Activated CD8-positive, alpha-beta memory T cell treated with anti-CD3 and anti-CD28 coated beads for 1 hour (primary cell): ENCODE measurements at regions not wholly inside any gene's neighbourhood (a gene's known extent, or its start where the extent isn't known, plus 50 kb on each side); places are given as distances from the start of the nearest gene placed in this dataset.
A peak's percentile ranks its signal among the peaks of the same experiment; 100 is the strongest.

Experiments
- DNase-seq, 2 donors: peaks; one replicate each; pipeline ENCODE4 v3.0.0-alpha.2; 2020; ENCODE audit warnings: low read depth in 1 of 2; ENCODE audit errors: extremely low read depth in 1 of 2

DNA sequence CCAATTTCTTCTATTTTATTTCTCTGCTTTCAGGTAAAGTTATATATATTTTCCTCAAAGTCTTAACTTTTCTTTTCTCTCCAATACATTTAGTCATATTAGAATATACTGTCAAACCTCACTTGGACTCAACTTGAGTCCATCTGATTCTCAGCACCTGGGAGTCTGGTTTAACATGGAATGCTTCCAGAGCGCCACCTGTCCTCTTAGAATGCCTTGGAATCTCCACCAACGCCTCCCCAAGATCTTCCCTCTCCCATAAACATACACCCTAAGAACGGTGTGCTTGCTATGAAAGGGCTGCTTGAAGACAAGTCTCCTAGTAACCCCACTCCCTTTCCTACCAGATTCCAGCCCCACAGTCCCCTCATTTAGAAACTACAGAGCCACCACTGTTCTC is 229.1 kb upstream of the MKLN1 start:
- no peak for DNase-seq

DNA sequence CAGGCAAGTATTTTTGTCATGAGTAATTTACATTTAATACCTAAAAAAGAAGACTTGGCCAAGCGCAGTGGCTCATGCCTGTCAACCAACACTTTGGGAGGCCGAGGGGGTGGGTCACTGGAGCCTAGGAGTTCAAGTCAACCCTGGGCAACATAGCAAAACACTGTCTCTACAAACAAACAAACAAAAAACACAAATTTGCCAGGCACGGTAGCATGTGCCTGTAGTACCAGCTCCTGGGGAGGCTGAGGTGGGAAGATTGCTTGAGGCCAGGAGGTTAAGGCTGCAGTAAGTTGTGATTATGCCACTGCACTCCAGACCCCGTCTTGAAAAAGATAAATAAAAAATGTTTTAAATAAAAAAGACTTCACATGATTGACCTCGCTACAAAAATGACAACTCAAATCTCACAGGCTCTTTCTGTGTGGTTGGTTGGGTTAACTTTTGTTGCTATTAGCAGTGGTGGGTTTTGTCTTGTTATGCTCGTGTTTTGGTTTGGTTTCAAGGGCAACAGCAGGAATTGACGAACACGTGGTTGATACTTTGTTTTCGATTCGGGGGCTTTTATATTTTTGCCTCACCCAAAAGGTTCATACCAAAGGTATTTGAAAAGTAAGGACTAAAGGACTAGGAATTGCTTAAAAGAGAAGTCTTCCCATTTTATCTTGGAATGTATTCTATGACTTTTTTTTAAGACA is 227.2 kb upstream of the MKLN1 start:
- DNase-seq, result no peak

DNA sequence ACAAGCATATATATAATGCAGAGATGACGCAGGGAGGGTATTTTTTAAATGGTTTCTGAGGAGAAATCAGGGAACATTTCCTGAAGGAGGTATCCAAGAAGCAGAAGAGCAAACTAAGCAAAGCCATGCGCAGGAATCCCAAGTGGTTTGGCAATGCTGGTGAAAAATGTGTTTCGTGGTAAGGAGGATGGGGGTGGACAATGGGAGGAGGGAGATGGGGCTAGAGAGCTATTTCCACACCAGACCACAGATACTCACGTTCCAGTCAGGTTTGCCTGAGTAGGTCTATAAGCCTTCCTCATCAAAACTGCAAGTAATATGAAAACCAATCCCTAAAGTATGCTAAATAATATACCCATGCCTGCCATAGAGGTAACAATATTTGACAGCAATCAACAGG is 223.7 kb upstream of the MKLN1 start:
- DNase-seq, result no peak

DNA sequence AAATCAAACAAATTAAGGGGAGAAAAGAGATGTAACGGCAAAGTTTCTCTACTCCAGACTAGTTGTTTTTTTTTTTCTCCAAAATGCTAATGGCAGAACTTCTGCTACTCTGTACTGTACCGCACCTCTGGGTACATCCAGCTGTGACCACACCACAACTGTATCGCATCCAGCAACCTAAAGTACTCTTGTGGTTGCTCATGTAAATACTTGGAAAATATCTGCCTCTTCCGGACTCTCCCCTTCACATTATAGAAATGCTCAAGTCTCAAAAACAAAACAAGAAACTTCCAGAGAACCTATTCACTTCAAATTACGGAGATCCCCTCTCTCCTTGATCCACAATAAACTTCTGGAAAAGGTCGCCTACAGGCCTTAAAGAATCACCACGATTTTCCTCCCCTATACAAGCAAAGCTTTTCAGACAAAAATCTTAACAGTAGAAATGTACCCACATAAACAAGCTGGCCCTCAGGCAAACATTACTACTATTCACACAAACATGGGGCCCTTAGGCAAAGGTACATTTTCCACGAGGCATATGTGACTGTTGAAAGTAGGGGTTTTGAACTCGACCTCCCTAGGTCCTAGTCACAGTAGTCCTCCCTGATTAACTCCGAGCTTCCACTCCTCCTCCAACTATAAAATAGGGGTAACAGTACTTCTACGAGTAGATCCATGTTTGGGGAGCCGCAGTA is 222.9 kb upstream of the MKLN1 start:
- DNase-seq, result no peak

DNA sequence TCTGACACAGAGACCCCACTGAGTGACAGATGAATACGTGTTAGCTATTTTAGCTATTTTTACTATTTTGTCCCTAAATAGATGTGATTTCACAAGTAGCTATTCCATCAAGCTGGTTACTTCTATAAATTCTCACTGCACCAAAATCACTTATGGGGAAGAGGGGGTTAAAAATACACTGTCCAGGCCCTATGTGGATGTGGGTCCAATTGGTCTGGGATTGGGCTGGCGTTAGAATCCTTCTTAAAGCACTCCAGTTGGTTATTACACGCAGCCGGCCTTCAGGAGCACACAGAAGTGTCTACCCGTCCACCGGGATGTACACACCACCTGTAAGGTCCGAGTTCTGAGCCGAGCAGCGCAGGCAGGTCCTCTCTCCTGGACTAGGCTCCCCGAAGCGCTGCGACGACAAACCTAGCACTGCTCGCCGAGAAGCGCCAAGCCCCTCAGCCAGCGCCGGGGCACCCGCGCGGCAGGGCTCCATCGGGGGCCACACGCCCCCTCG is 222.3 kb upstream of the MKLN1 start:
- no peak for DNase-seq

DNA sequence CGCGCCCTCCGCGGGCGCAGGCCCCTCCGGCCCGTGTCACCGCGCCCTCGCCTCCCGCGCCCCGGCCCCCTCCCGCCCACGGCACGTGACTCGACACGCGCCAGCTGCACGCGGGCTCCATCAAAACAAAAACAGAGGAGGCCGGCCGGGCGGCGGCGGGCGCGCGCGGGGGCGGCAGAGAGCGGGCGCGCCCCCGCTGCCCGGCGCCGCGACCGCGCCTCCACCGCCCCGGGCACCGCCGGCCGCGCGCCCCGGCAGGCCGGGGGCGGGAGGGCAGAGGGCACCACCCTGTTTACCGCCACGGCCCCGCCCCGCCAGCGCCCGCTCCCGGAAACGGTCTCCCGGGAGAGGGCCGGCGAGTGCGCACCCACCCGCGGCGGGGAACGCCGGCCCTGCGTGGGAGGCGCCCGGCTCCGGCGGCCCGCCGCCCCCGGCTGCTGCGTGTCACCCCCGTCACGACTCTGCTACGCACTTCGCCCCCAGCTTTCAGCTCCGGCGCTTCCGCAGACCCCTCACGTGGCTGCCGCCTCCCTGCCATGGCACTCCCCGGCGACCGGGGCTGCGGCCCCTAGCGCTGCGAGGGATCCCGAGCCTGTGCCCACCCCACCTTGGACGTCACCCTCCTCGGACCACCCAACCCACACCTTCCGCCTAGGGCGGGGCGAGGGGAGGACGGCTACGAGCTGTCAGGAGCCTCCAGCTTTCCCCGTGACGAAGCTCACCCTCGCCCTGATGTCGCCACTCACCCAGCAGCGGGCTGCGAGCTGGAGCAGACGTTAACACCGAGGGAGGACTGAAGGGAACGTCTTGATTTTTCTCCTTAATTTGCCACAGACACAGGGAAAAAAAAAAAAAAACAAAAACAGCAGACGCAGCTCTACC is 221.6 kb upstream of the MKLN1 start:
- peak; percentile 68 to 85 for DNase-seq

DNA sequence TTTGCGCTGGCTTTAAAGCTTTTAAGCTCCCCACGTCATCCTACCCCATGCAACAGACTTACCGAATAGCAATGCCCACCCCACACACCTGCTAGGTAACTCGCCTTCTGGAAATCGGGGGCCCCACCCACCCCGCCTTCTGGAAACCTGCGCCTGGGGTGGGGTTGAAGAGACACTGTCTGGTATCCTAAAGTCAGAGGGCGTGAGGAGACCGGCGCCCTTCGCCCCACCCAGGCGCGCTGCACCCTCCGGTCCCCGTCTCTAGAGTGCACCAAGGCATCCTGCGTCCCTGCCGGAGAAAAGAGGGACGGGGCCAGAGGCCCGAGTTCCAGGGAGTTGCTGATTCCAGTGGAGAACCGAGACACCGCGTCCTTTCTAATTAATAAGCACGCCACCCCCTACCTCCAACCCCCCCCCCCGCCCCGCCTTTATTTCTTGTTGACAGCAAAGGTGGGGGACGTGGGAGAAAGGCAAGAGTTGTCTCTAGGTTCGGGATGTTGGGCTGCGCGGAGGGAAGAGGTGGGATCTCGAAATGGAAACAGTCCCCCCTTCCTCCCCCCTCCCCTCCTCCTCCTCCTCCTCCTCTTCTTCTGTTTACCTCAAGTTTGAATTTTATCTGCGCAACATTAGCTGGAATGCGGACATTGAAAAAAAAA is 220.9 kb upstream of the MKLN1 start:
- DNase-seq, result peak in 1 of 2 donors; percentile 30

DNA sequence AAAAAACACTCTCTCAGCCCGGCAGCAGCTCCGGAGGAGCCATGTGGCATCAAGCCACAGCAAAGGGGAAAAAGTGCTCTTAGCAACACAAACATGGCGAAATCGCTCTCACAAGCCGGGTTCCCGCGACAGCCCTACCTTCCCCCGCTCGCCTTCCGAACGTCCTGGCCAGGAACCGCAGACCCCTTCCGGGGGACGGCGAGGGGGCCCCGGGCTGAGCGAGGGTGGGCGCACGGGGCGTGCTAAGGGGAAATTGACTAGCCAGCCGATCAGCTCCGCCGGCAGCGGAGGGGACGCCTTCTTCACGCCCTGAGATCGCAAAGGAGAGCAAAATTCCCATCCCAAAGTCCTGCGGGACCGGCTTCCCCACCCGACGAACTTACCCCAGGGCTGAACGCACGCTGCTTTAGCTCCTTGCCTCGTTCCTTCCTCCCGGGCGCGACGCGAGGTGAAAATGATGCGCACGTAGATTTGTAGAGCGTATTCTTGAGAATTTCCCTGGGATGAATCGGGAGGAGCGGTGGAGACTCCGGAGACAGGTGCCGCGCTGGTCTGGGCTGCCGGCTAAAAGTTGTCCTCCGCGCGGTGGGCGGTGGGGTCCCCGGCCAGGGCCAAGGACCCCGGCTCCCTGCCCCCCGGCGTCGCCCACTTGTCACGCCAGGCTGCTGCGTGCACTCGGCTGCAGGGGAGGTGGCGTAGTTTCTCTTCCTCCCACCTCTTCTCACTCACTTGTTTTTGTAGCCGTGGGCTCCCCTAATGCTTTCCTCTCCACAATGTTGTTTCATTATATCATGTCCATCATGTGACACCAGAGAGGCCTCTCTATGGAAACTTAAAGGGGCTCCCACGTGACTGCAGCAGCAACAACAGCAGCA is 220.1 kb upstream of the MKLN1 start:
- DNase-seq, result peak in 1 of 2 donors; percentile 48

DNA sequence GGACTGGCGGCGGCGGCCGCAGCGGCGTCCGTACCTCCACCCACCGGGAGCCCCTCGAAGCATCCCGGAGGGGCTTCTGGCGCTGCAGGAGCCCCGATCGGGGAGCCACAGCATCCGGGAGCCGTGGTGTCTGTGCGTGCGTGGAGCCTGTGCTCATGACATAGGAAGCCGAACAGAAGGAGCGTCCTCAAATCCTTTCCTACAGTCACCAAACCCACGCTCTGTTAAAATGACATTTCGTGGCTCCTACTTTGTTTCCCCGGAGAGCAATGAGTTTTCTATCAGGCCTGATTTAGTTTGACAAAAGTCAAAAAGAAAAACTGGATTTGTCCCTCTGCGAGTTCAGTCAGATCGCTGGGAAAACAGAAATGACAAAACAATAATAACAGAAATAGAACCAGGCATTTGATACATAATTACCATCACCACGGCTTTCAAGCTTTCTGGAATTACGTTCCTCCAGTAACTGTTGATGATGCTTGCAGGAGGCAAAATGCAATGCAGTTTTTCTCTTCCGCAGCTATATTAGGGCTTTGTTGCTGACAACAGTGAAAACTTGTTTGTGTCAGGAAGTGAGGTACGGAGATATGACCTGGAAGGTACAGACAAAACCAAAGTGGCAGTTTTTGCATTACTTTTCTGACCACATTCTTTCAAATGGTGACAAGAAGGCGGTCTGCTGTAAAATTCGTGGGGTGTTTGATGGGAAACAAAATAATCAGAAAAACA is 219.3 kb upstream of the MKLN1 start:
- DNase-seq, result no peak

DNA sequence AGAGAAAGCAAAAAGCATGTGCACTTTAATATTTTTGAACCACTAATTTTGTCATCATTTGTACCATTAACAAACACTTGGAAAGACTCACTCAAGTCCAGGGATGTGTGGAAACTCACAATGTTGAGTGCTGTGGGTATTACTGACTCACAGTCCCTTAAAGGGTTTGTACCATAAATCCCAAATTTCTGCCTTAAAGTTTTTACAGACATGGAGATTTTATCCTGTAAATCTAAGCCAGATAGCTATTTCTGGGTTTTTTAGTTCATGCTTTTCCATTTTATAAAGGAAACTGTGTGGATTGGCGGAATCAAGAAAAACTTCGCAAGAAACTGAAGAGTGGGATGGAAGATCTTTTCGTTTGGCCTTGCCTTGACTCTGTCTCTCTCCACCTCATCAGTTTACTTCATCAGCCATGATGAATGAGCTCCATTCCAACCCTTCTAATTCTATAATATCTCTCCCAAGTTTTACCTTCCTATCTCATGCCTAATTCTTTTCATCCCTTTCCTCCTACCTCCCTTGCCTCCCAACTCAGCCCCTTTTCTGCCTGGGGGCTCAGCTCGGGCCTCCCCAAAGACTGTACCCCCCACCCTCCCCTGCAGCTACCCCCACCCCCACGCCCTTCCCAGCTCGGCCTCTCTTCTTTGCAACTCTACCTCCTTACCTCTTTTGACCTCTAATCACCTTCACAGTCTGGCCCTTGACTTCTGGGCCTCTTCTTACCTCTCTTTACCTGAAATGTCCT is 218.5 kb upstream of the MKLN1 start:
- DNase-seq, result no peak

DNA sequence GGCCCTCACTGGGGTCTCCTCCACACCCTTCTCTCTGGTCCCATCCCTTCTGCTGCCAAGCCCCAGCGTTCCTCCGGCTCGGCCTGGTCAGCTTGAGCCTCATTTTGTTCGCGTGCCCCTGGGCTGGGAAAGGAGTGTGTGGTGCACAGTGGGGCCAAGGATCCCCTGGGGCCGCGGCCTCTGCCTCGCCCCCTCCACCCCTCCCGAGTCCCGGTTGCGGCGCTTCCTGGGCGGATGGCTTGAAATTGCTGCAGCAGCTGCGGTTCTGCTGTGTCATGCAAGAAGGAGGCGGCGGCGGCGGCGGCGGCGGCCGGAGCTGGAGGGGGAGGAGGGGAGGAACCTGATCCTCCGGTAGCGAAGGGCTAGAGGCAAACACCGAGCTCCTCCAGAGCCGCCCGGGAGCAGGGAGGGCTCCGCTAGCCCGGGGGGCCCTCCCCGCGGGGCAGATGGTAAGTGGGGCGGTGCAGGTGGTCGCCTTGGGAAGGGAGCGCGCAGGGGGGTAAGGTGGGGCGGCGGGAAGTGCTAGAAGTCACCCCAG is 217.8 kb upstream of the MKLN1 start:
- peak in 1 of 2 donors; percentile 58 for DNase-seq

DNA sequence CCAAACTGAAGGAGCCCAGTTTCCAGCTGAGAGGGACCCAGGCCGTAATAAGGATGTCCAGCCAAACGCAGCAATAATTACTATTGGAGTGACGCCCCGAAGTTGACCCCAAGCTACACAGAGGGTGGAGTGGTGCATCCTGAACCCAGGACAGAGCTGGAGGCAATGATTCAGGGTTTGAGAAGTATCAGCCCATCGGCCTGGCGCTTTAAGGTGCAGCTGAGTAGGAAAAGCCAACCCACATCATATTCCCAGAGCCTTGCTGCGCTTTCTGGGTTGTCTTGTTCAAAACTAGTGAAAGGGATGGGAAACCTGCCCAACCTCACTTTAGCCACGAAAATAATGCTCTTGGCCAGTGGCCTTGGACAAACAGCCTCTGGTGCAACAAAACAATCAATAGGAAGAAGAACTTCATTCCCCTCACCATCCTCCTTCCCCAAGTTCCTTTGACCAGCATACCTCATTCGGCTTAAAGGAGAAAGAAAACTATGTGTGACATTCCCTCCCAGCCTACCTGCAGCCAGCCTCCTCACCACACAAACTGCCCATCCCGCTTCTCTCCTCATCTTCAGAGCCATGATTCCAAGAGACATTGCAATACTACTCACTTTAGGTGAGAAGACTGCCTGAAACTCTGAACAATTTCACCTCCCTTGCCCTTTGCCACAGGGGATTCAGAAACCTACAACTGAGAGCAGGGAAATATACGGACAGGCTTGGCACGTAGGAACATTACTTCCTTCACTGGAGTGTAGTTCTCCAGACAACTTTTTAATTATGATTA is 217.2 kb upstream of the MKLN1 start:
- no peak for DNase-seq

DNA sequence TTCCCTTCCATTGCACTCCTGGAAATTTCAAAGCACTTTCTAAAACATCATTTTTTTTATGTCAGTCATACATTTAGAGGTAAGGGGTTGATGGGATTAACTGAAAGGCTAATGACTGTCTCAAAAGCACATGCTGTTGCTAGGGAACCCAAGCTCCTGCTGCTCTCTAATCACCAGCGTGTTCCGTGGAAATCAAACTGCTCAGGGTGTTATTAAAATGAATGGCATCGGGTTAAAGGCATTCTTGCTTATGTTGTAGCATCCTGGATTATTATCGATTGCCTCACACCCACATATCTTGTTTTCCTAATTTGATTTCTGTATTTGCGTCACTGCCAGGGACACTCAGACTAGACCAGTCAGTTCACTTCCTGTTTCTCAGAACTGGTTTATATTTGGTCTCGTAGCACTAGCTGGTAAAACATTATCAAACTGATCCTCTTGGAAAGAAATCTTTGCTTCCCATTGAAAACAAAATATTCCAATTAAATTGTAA is 216.5 kb upstream of the MKLN1 start:
- no peak for DNase-seq

DNA sequence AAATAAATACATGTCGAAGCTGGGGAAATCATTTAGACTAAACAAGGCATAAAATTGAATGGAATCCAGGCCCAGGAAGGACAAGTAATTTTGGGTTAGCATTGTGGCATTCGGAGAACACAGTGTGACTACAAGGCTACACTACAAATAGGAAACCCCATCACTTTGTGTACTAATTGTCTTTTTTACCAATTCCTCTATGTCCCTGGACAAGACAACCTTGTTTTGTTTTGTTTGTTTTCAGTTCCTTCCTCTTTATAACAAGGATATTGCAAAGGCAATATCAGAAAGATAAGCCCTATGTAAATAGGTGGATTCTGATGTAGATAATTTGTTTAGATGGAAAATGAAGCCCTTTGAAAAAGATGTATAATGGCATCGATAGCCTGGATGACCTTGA is 215.9 kb upstream of the MKLN1 start:
- no peak for DNase-seq

DNA sequence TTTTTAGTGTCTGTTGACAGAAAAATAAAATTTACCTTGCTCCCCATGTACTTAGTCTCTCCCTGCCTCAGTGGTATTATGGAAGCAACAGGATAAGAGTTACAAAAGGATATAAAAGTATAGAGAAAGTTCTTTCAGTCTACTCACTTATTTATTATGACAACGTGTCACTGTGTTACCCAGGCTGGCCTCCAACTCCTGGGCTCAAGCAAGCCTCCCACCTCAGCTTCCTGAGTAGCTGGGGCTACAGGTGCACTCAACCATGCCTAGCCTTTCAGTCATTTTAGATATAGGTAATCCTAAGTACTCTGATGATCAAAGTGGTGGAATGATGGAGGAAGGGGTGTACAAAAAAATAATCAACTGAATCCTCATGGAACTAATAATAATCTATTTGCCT is 215.2 kb upstream of the MKLN1 start:
- DNase-seq, result no peak

DNA sequence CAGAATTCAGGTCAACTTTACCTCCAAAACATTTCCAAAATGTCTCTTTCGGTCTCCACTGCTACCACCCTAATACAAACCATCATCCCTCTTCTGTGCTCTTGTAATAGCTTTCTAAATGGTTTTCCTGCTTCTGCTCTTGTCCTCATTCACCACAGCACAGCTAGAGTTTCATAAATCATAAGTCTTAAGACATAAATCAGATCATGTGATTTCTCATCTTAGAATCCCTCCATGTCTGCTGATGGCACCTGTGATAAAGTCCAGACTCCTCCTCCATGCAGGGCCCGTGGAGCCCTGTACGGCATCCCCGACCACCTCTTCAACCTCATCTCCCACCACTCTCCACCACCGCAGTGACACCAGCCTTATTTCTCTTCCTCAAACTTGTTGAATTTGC is 212.3 kb upstream of the MKLN1 start:
- DNase-seq, result no peak

DNA sequence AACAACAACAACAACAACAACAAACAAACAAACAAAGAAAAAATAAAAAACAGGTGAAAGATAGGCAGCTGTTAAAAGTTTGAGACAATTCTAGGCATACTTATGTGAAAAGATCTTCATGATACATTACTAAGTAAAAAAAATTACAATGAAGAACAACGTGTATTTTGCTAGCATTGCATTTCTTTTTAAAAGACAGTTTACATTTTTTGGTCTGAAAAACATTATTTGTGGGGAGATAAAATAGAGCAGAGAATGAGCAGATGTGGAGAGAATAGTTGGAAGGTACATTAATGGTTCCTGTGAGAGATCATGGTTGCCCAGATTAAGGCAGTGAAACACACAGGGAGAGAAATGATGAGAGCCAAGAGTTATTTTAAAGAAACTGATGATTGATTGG is 210.2 kb upstream of the MKLN1 start:
- no peak for DNase-seq
